GM12878 (cell line): ENCODE measurements at regions not wholly inside any gene's neighbourhood (a gene's known extent, or its start where the extent isn't known, plus 50 kb on each side); places are given as distances from the start of the nearest gene placed in this dataset.

Experiments
- ATAC-seq: fragments of 200-7000 bp; cut with Tn5 transposase; 3 replicates; pipeline ENCODE4 v1.9.1; 2020; ENCODE audit warnings: mild to moderate bottlenecking, moderate library complexity
- BruUV-seq: library from RNA; stranded (reverse); fragments of 400-500 nt; replicated peaks from 2 replicates; lab custom pipeline; 2021; lab: Mats Ljungman, UMichigan
- CTCF ChIA-PET: fragments of 300-600 bp; sonication (Branson Sonifier 250); formaldehyde crosslinking; extraction: SDS; loops from one replicate; lab custom pipeline; 2021; ENCODE audit warnings: inconsistent platforms; lab: Yijun Ruan, JAX
- POLR2A ChIA-PET: fragments of 350-600 bp; formaldehyde crosslinking; extraction: SDS; loops from one replicate; lab custom pipeline; 2021; ENCODE audit warnings: inconsistent platforms; lab: Charles Lee
- RAD21 ChIA-PET: fragments of 300-600 bp; sonication (Branson Sonifier 250); formaldehyde crosslinking; loops from one replicate; lab custom pipeline; 2023; ENCODE audit warnings: antibody characterized with exemption; ENCODE audit not compliant: unreplicated experiment; lab: Charles Lee
- SMC1A ChIA-PET: fragments of 300-600 bp; sonication (Branson Sonifier 250); formaldehyde crosslinking; loops from one replicate; lab custom pipeline; 2023; ENCODE audit not compliant: unreplicated experiment, uncharacterized antibody; lab: Charles Lee
- DNase-seq: peaks from one replicate; pipeline ENCODE4 v3.0.0-alpha.2; 2011; ENCODE audit warnings: low read depth, low spot score
- FAIRE-seq: peaks from 3 replicates; lab custom pipeline; 2011; peaks lifted over from hg19 to GRCh38; lab: Jason Lieb, UNC
- H2AFZ ChIP-seq: 2 replicates; pipeline ENCODE4 v1.6.0; 2011; ENCODE audit warnings: low read depth, low read length, control low read depth; ENCODE audit not compliant: control insufficient read depth
- H3K27ac ChIP-seq: 2 replicates; pipeline ENCODE4 v1.5.1; 2011; ENCODE audit warnings: control low read depth; ENCODE audit not compliant: control insufficient read depth, insufficient read depth
- H3K27me3 ChIP-seq, 2 experiments: replicated peaks in 1 of 2; 2 replicates each; pipeline versions ENCODE4 v1.6.0 to v1.6.1; 2011; ENCODE audit warnings: low read length in 1 of 2; ENCODE audit not compliant: control insufficient read depth in 2 of 2, insufficient read depth in 2 of 2
- H3K36me3 ChIP-seq, 2 experiments: 2 replicates each; pipeline ENCODE4 v1.5.1; 2011; ENCODE audit warnings: low read length in 1 of 2; ENCODE audit not compliant: control insufficient read depth in 2 of 2, insufficient read depth in 2 of 2
- H3K4me1 ChIP-seq: 2 replicates; pipeline ENCODE4 v1.6.1; 2011; ENCODE audit warnings: mild to moderate bottlenecking, low read length, moderate library complexity, mixed read lengths; ENCODE audit not compliant: control insufficient read depth, insufficient read depth
- H3K4me2 ChIP-seq: 2 replicates; pipeline ENCODE4 v1.6.0; 2011; ENCODE audit warnings: control low read depth; ENCODE audit not compliant: control insufficient read depth, insufficient read depth
- H3K4me3 ChIP-seq: fragments of 200-600 bp; sonication (generic); 2 replicates; pipeline ENCODE4 v1.5.1; 2016
- H3K79me2 ChIP-seq: 2 replicates; pipeline ENCODE4 v1.6.0; 2011; ENCODE audit warnings: low read length; ENCODE audit not compliant: control insufficient read depth, insufficient read depth
- H3K9ac ChIP-seq: 2 replicates; pipeline ENCODE4 v1.8.0; 2011; ENCODE audit warnings: low read length, control low read depth, mixed read lengths; ENCODE audit not compliant: control insufficient read depth, insufficient read depth
- H3K9me3 ChIP-seq: replicated peaks from 3 replicates; pipeline ENCODE4 v1.5.1; 2011; ENCODE audit warnings: mild to moderate bottlenecking, low read length; ENCODE audit not compliant: control insufficient read depth, insufficient read depth
- H4K20me1 ChIP-seq: 2 replicates; pipeline ENCODE4 v1.6.0; 2011; ENCODE audit not compliant: control insufficient read depth, insufficient read depth
- BCL11A ChIP-seq: IDR thresholded peaks from 2 replicates; pipeline ENCODE4 v1.6.1; 2011; ENCODE audit warnings: low read depth, low read length
- BMI1 ChIP-seq: fragments of 450-650 bp; IDR thresholded peaks from 2 replicates; pipeline ENCODE4 v1.6.1; 2016; ENCODE audit warnings: mild to moderate bottlenecking, moderate library complexity, borderline replicate concordance
- HDAC6 ChIP-seq: fragments of 200-600 bp; sonication (generic); IDR thresholded peaks from one replicate; pipeline ENCODE4 v1.8.0; 2017; ENCODE audit warnings: antibody characterized with exemption; ENCODE audit not compliant: unreplicated experiment
- NBN ChIP-seq: fragments of 450-650 bp; IDR thresholded peaks from 2 replicates; pipeline ENCODE4 v1.6.1; 2016
- NR2F1 ChIP-seq: fragments of 450-650 bp; conservative IDR thresholded peaks from 2 replicates; pipeline ENCODE4 v1.6.1; 2017; ENCODE audit warnings: mild to moderate bottlenecking
- PAX5 ChIP-seq: IDR thresholded peaks from 2 replicates; pipeline ENCODE4 v1.6.1; 2011; ENCODE audit warnings: low read depth, low read length, borderline replicate concordance
- RB1 ChIP-seq: fragments of 450-650 bp; formaldehyde crosslinking; IDR thresholded peaks from 2 replicates; pipeline ENCODE4 v1.6.1; 2017; ENCODE audit warnings: mild to moderate bottlenecking, borderline replicate concordance
- RUNX3 ChIP-seq: IDR thresholded peaks from 2 replicates; pipeline ENCODE4 v1.6.1; 2012; ENCODE audit warnings: low read length, inconsistent platforms
- SPI1 ChIP-seq: IDR thresholded peaks from 2 replicates; pipeline ENCODE4 v1.6.1; 2011; ENCODE audit warnings: low read depth, mild to moderate bottlenecking, low read length, moderate library complexity, borderline replicate concordance; ENCODE audit not compliant: insufficient read depth
- WGBS: methylation state at CpG from one replicate; pipeline ENCODE4 v1.1.6; 2016; ENCODE audit warnings: low lambda C conversion rate; ENCODE audit not compliant: insufficient replicate concordance, insufficient coverage; ENCODE audit errors: missing lambda C conversion rate; 5-methylcytosine and 5-hydroxymethylcytosine counted together
- in situ Hi-C: fragments of 300-500 bp; cut with MboI; formaldehyde crosslinking; loops from 9 replicates; pipeline ENCODE4 v1.14.3; 2018; ENCODE audit warnings: mixed read lengths
- intact Hi-C: fragments of 100-400 bp; cut with micrococcal nuclease; formaldehyde crosslinking; loops from one replicate; pipeline ENCODE4 v1.14.2; 2022; ENCODE audit not compliant: unreplicated experiment
- TF ChIP-seq, protein P1 (sequence below): fragments of 150-350 bp; IDR thresholded peaks from 2 replicates; pipeline ENCODE4 v1.6.1; 2014; ENCODE audit warnings: mild to moderate bottlenecking, low read depth, low read length
- TF ChIP-seq, protein P2 (sequence below): fragments of 450-650 bp; formaldehyde crosslinking; IDR thresholded peaks from 2 replicates; pipeline ENCODE4 v1.4.0; 2022; ENCODE audit warnings: mild to moderate bottlenecking, moderate library complexity
- TF ChIP-seq, protein P3 (sequence below): fragments of 450-650 bp; formaldehyde crosslinking; IDR thresholded peaks from 2 replicates; pipeline ENCODE4 v1.4.0; 2020; ENCODE audit warnings: mild to moderate bottlenecking, moderate library complexity
- TF ChIP-seq, protein P4 (sequence below): IDR thresholded peaks from 2 replicates; pipeline ENCODE4 v1.6.1; 2012; ENCODE audit warnings: mild to moderate bottlenecking, low read depth, low read length

DNA sequence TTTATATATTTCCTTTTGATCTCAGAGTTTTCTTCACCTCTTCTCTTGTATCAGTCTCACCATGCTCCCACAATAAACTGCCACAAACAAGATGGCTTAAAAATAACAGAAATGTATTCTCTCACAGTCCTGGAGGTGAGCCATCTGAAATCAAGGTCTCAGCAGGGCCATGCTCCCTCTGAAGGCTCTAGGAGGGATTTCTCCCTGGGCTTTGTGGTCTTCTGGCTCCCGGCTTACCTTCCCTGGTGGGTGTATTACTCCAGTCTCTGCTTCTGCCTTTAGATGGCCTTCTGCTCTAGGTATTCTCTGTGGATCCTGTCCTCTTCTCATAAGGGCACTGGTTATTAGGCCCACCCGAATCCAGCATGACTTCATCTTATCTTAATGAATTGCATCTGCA lies 994.7 kb upstream of the POU3F3 start (continued):
- TF ChIP-seq HDAC6 (no peak), RB1 (no peak), PAX5 (no peak), SPI1 (no peak), NBN (no peak), NR2F1 (no peak)
- TF ChIP-seq, protein P1, sequence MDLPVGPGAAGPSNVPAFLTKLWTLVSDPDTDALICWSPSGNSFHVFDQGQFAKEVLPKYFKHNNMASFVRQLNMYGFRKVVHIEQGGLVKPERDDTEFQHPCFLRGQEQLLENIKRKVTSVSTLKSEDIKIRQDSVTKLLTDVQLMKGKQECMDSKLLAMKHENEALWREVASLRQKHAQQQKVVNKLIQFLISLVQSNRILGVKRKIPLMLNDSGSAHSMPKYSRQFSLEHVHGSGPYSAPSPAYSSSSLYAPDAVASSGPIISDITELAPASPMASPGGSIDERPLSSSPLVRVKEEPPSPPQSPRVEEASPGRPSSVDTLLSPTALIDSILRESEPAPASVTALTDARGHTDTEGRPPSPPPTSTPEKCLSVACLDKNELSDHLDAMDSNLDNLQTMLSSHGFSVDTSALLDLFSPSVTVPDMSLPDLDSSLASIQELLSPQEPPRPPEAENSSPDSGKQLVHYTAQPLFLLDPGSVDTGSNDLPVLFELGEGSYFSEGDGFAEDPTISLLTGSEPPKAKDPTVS: no peak
- TF ChIP-seq, protein P2, sequence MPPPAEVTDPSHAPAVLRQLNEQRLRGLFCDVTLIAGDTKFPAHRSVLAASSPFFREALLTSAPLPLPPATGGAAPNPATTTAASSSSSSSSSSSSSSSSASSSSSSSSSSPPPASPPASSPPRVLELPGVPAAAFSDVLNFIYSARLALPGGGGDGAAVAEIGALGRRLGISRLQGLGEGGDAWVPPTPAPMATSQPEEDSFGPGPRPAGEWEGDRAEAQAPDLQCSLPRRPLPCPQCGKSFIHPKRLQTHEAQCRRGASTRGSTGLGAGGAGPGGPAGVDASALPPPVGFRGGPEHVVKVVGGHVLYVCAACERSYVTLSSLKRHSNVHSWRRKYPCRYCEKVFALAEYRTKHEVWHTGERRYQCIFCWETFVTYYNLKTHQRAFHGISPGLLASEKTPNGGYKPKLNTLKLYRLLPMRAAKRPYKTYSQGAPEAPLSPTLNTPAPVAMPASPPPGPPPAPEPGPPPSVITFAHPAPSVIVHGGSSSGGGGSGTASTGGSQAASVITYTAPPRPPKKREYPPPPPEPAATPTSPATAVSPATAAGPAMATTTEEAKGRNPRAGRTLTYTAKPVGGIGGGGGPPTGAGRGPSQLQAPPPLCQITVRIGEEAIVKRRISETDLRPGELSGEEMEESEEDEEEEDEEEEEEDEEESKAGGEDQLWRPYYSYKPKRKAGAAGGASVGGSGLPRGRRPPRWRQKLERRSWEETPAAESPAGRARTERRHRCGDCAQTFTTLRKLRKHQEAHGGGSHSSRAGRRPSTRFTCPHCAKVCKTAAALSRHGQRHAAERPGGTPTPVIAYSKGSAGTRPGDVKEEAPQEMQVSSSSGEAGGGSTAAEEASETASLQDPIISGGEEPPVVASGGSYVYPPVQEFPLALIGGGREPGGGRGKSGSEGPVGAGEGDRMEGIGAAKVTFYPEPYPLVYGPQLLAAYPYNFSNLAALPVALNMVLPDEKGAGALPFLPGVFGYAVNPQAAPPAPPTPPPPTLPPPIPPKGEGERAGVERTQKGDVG (CRISPR knock-in tag): no peak

DNA sequence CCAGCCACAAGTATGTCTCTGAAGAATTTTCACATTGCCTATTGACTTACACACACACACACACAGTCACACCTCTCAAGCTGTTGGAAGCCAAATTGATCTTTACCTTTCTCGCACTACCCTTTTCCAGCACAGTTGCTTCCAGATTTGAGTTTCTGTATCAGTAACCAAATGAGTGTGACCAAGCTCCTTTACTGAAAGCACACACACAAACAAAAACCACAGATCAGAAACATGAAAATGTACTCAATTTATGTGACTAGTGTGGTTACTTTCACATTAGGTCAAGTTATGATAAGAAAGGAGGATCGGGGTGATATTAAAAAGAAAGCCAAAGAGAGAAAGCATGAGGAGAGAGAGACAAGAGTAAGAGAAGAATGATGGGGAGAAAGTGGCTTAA lies 993.9 kb upstream of the POU3F3 start:
- ATAC-seq: peak; percentile 25; the same call in 2 of the 3 replicates
- intact Hi-C loops (no loop called here), in situ Hi-C loops (no loop called here)
- no peak overlapping the region for H3K4me2 ChIP-seq
- no peak overlapping the region for H2AFZ ChIP-seq
- H3K27me3 ChIP-seq: no peaks in the 10 kb centered on the region
- ChIA-PET CTCF (no interaction called here), SMC1A (interaction anchor here (0.6 kb wide), 1 partner anchor 56 kb away, joined by 3 read pairs; no protein-coding TSS in a partner anchor), POLR2A (no interaction called here), RAD21 (no interaction called here)
- no peaks in the 10 kb centered on the region for H4K20me1 ChIP-seq
- no TSS peak for BruUV-seq
- DNase-seq: no peak
- no peaks in the 10 kb centered on the region for H3K4me1 ChIP-seq
- no peaks in the 10 kb centered on the region for H3K36me3 ChIP-seq
- whole genome bisulfite sequencing: 4% methylated on average over 2 of the region's 2 CpGs
- H3K79me2 ChIP-seq: no peaks in the 10 kb centered on the region
- no peak overlapping the region for H3K9ac ChIP-seq
- H3K4me3 ChIP-seq: no peak overlapping the region
- H3K27ac ChIP-seq: no peak overlapping the region
- FAIRE-seq: peak; percentile 38
- no peaks in the 10 kb centered on the region for H3K9me3 ChIP-seq
- TF ChIP-seq BCL11A: no peak
- TF ChIP-seq BMI1: no peak
- peak; percentile 40 for TF ChIP-seq RUNX3
- TF ChIP-seq, protein P3, sequence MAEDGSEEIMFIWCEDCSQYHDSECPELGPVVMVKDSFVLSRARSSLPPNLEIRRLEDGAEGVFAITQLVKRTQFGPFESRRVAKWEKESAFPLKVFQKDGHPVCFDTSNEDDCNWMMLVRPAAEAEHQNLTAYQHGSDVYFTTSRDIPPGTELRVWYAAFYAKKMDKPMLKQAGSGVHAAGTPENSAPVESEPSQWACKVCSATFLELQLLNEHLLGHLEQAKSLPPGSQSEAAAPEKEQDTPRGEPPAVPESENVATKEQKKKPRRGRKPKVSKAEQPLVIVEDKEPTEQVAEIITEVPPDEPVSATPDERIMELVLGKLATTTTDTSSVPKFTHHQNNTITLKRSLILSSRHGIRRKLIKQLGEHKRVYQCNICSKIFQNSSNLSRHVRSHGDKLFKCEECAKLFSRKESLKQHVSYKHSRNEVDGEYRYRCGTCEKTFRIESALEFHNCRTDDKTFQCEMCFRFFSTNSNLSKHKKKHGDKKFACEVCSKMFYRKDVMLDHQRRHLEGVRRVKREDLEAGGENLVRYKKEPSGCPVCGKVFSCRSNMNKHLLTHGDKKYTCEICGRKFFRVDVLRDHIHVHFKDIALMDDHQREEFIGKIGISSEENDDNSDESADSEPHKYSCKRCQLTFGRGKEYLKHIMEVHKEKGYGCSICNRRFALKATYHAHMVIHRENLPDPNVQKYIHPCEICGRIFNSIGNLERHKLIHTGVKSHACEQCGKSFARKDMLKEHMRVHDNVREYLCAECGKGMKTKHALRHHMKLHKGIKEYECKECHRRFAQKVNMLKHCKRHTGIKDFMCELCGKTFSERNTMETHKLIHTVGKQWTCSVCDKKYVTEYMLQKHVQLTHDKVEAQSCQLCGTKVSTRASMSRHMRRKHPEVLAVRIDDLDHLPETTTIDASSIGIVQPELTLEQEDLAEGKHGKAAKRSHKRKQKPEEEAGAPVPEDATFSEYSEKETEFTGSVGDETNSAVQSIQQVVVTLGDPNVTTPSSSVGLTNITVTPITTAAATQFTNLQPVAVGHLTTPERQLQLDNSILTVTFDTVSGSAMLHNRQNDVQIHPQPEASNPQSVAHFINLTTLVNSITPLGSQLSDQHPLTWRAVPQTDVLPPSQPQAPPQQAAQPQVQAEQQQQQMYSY (CRISPR knock-in tag): no peak
- TF ChIP-seq, protein P4, sequence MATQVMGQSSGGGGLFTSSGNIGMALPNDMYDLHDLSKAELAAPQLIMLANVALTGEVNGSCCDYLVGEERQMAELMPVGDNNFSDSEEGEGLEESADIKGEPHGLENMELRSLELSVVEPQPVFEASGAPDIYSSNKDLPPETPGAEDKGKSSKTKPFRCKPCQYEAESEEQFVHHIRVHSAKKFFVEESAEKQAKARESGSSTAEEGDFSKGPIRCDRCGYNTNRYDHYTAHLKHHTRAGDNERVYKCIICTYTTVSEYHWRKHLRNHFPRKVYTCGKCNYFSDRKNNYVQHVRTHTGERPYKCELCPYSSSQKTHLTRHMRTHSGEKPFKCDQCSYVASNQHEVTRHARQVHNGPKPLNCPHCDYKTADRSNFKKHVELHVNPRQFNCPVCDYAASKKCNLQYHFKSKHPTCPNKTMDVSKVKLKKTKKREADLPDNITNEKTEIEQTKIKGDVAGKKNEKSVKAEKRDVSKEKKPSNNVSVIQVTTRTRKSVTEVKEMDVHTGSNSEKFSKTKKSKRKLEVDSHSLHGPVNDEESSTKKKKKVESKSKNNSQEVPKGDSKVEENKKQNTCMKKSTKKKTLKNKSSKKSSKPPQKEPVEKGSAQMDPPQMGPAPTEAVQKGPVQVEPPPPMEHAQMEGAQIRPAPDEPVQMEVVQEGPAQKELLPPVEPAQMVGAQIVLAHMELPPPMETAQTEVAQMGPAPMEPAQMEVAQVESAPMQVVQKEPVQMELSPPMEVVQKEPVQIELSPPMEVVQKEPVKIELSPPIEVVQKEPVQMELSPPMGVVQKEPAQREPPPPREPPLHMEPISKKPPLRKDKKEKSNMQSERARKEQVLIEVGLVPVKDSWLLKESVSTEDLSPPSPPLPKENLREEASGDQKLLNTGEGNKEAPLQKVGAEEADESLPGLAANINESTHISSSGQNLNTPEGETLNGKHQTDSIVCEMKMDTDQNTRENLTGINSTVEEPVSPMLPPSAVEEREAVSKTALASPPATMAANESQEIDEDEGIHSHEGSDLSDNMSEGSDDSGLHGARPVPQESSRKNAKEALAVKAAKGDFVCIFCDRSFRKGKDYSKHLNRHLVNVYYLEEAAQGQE: no peak
